Liver (tissue), 8 donors: ENCODE measurements at regions not wholly inside any gene's neighbourhood (a gene's known extent, or its start where the extent isn't known, plus 50 kb on each side); places are given as distances from the start of the nearest gene placed in this dataset.

Source experiments
- DNase-seq: peaks from one replicate; pipeline ENCODE4 v3.0.0-alpha.2; 2017; ENCODE audit warnings: low spot score
- H3K27ac ChIP-seq, 2 donors: one replicate each; pipeline ENCODE4 v1.7.0; 2013; ENCODE audit warnings: inconsistent platforms in 2 of 2, low read length in 2 of 2, control low read depth in 1 of 2, low read depth in 1 of 2, mild to moderate bottlenecking in 1 of 2
- H3K27me3 ChIP-seq, 4 donors: one replicate each; pipeline versions ENCODE4 v1.6.1 to v1.7.0; 2013; ENCODE audit warnings: low read length in 3 of 4, inconsistent platforms in 1 of 4, mild to moderate bottlenecking in 1 of 4, moderate library complexity in 1 of 4; ENCODE audit not compliant: control insufficient read depth in 4 of 4, insufficient read depth in 4 of 4
- H3K36me3 ChIP-seq, 4 donors: one replicate each; pipeline versions ENCODE4 v1.6.1 to v1.7.0; 2013; ENCODE audit warnings: low read length in 3 of 4, mild to moderate bottlenecking in 3 of 4, low read depth in 1 of 4, moderate library complexity in 1 of 4; ENCODE audit not compliant: control insufficient read depth in 4 of 4, insufficient read depth in 3 of 4
- H3K4me1 ChIP-seq, 4 donors: one replicate each; pipeline versions ENCODE4 v1.6.1 to v1.7.0; 2013; ENCODE audit warnings: low read length in 3 of 4, mild to moderate bottlenecking in 3 of 4, moderate library complexity in 1 of 4; ENCODE audit not compliant: control insufficient read depth in 4 of 4, insufficient read depth in 4 of 4
- H3K4me3 ChIP-seq, 3 donors: one replicate each; pipeline versions ENCODE4 v1.6.1 to v1.7.0; 2013; ENCODE audit warnings: low read length in 3 of 3, control low read depth in 1 of 3, low read depth in 1 of 3, mild to moderate bottlenecking in 1 of 3
- H3K9ac ChIP-seq, 2 donors: one replicate each; pipeline ENCODE4 v1.7.0; 2013; ENCODE audit warnings: low read length in 2 of 2, mild to moderate bottlenecking in 2 of 2, moderate library complexity in 2 of 2, control low read depth in 1 of 2, low read depth in 1 of 2
- H3K9me3 ChIP-seq, 4 donors: one replicate each; pipeline versions ENCODE4 v1.6.1 to v1.7.0; 2013; ENCODE audit warnings: low read length in 3 of 4; ENCODE audit not compliant: control insufficient read depth in 4 of 4
- ATF3 ChIP-seq: IDR thresholded peaks from 2 replicates; pipeline ENCODE4 v1.6.1; 2016; ENCODE audit warnings: antibody characterized with exemption
- CTCF ChIP-seq: fragments of 150-350 bp; IDR thresholded peaks from 2 replicates; pipeline ENCODE4 v1.5.1; 2017; ENCODE audit warnings: improper control_type of control experiment, low read depth, low read length; ENCODE audit not compliant: missing input control
- EGR1 ChIP-seq, 2 donors: IDR thresholded peaks; 2 replicates each; pipeline ENCODE4 v1.6.1; 2016 to 2018; ENCODE audit warnings: antibody characterized with exemption in 2 of 2, low read depth in 2 of 2
- FOXA1 ChIP-seq: IDR thresholded peaks from 2 replicates; pipeline ENCODE4 v1.6.1; 2016; ENCODE audit warnings: antibody characterized with exemption
- FOXA2 ChIP-seq: IDR thresholded peaks from 2 replicates; pipeline ENCODE4 v1.6.1; 2016; ENCODE audit warnings: antibody characterized with exemption
- GABPA ChIP-seq, 2 donors: IDR thresholded peaks in 1 of 2; conservative IDR thresholded peaks in 1 of 2; 2 replicates each; pipeline ENCODE4 v1.6.1; 2016; ENCODE audit warnings: antibody characterized with exemption in 2 of 2, mild to moderate bottlenecking in 1 of 2, moderate library complexity in 1 of 2
- HNF4A ChIP-seq, 2 donors: conservative IDR thresholded peaks; 2 replicates each; pipeline ENCODE4 v1.6.1; 2016; ENCODE audit warnings: antibody characterized with exemption in 2 of 2, mild to moderate bottlenecking in 2 of 2
- HNF4G ChIP-seq: IDR thresholded peaks from 2 replicates; pipeline ENCODE4 v1.6.1; 2016; ENCODE audit warnings: antibody characterized with exemption
- JUND ChIP-seq, 2 donors: IDR thresholded peaks; 2 replicates each; pipeline ENCODE4 v1.6.1; 2016; ENCODE audit warnings: antibody characterized with exemption in 2 of 2
- MAX ChIP-seq: IDR thresholded peaks from 2 replicates; pipeline ENCODE4 v1.6.1; 2016; ENCODE audit warnings: antibody characterized with exemption
- NR2F2 ChIP-seq: IDR thresholded peaks from 2 replicates; pipeline ENCODE4 v1.6.1; 2016; ENCODE audit warnings: antibody characterized with exemption
- RAD21 ChIP-seq, 2 donors: IDR thresholded peaks; 2 replicates each; pipeline ENCODE4 v1.6.1; 2016; ENCODE audit warnings: antibody characterized with exemption in 2 of 2, mild to moderate bottlenecking in 2 of 2
- REST ChIP-seq: IDR thresholded peaks from 2 replicates; pipeline ENCODE4 v1.6.1; 2016; ENCODE audit warnings: antibody characterized with exemption, mild to moderate bottlenecking
- SP1 ChIP-seq: IDR thresholded peaks from 2 replicates; pipeline ENCODE4 v1.6.1; 2018; ENCODE audit warnings: antibody characterized with exemption, mild to moderate bottlenecking
- TAF1 ChIP-seq: conservative IDR thresholded peaks from 2 replicates; pipeline ENCODE4 v1.6.1; 2016; ENCODE audit warnings: antibody characterized with exemption, mild to moderate bottlenecking
- YY1 ChIP-seq: IDR thresholded peaks from 2 replicates; pipeline ENCODE4 v1.6.1; 2016; ENCODE audit warnings: antibody characterized with exemption, mild to moderate bottlenecking
- ZBTB33 ChIP-seq: IDR thresholded peaks from 2 replicates; pipeline ENCODE4 v1.6.1; 2016; ENCODE audit warnings: antibody characterized with exemption
- WGBS: extraction: QIAGEN DNeasy Blood & Tissue Kit; methylation state at CpG from one replicate; pipeline ENCODE4 v1.1.7; 2013; 5-methylcytosine and 5-hydroxymethylcytosine counted together
- donor health status: healthy.
- donor health status: healthy.
- donor health status: healthy.
- donor health status: healthy.
- donor health status: healthy.

GRCh38 chr4:31051151-31051550, 331.0 kb downstream of the PCDH7 start:
- DNase-seq = no peak
- no peak overlapping the region for H3K4me3 ChIP-seq
- no peaks in the 10 kb centered on the region for H3K4me1 ChIP-seq
- no peaks in the 10 kb centered on the region for H3K27me3 ChIP-seq
- H3K9ac ChIP-seq = no peak overlapping the region
- H3K9me3 ChIP-seq = no peaks in the 10 kb centered on the region
- H3K36me3 ChIP-seq = no peaks in the 10 kb centered on the region
- TF ChIP-seq HNF4G = no peak
- no peak for TF ChIP-seq HNF4A (conservative IDR thresholded peaks at IDR 0.05)
- TF ChIP-seq SP1 = no peak
- TF ChIP-seq TAF1 = no peak
- TF ChIP-seq REST = no peak
- no peak for TF ChIP-seq FOXA1
- TF ChIP-seq ZBTB33 = no peak
- TF ChIP-seq GABPA (IDR thresholded peaks at IDR 0.05 in 1 of 2, conservative IDR thresholded peaks at IDR 0.05 in 1 of 2) = no peak
- no peak for TF ChIP-seq YY1
- TF ChIP-seq JUND (IDR thresholded peaks at IDR 0.05) = no peak
- TF ChIP-seq CTCF = no peak
- TF ChIP-seq RAD21 (IDR thresholded peaks at IDR 0.05) = no peak
- TF ChIP-seq NR2F2 = no peak
- TF ChIP-seq FOXA2 = no peak
- TF ChIP-seq EGR1 (IDR thresholded peaks at IDR 0.05; ENCODE audit: low read depth in 2 of 2) = no peak
- no peak for TF ChIP-seq MAX
- no peak for TF ChIP-seq ATF3
- H3K27ac ChIP-seq = no peak overlapping the region

- Histone ChIP-seq H3K27ac (no peak overlapping the region), H3K4me1 (no peaks in the 10 kb centered on the region), H3K9me3 (no peaks in the 10 kb centered on the region), H3K4me3 (no peak overlapping the region), H3K36me3 (no peaks in the 10 kb centered on the region), H3K27me3 (no peaks in the 10 kb centered on the region), H3K9ac (no peak overlapping the region)
- 39% methylated on average over 3 of the region's 3 CpGs for WGBS
- TF ChIP-seq MAX (no peak), JUND (IDR thresholded peaks at IDR 0.05) (no peak), RAD21 (IDR thresholded peaks at IDR 0.05) (no peak)
- no peak for DNase-seq
These were observed 331.4 kb downstream of the PCDH7 start for GRCh38 chr4:31051565-31051964.
